MV-4-11 (cell line): ENCODE measurements at regions not wholly inside any gene's neighbourhood (a gene's known extent, or its start where the extent isn't known, plus 50 kb on each side); places are given as distances from the start of the nearest gene placed in this dataset.

Source experiments
- DNase-seq: peaks from one replicate; lab custom pipeline; 2025; lab: John Stamatoyannopoulos, UW

DNA sequence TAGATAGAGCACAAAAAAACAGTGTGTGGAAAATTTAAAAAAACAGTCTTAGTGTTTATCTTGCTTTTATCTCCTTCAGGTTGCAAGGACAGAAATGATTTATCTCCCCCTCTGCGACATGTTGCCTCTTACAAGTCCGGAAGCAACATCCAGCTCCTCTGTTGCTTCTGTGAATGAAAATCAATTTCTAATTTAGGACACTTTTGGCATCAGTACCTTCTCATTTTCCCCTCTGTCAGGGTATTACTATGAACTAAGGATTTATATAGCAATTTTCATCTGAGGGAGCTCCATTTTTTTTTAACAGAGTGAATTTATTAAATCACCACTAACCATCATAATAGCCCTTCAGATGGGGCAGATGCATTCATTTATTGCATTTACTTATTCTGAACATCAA, 116.6 kb upstream of the PLXNC1 start:
- DNase-seq = no peak

DNA sequence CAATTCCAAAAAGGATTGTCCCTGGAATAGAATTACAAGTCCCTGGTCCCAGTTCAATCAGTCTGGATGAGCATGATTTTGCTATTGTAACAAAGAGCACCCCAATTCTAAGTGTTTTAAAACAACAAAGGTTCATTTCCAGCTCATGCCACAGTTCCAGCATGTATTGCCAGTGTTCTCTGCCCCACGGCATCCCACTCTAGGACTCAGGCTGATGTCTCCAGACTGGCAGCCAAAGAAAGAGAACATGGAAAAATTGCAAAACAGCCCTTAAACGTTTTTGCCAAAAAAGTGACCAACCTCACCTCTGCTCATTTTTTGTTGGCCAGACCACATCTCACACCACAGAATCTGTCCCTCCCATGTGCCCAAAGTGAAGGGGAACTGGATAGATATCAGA, 116.0 kb upstream of the PLXNC1 start:
- DNase-seq = no peak

DNA sequence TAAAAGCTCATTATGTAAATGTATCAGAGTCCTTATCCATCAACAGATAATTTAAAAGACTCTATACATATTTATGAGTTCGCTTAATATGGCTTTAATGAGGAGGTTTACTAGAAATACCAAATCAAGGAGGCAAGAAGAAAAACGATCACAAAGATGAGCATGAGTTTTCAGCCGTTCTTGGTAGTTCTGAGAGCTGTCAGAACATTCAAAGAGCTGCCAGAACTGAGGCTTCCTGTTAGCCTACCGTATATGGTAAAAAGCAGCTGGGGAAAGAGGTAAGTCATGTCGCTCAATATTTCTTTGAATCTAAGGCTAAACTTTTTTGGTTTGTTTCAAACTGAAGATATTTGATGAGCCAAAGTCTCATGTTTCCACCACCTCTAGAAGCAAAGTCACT, 115.3 kb upstream of the PLXNC1 start:
- no peak for DNase-seq

DNA sequence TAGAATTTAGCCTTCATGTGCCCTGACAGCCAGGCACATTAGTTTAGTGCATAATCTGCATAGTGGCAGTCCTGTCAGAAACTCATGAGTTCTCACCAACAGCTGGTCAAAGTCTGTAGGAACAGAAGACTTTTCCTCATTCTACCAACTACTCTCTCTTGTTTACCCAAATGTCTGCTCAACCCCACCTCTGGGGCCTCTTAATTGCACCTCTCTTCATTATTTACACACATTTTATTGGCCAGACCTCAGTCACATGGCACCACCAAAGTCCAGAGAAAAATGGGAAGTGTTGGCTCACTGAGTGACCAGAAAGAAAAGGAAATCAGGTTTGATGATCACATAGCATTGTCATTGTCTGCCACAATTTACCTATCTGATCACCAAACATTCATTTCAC, 114.6 kb upstream of the PLXNC1 start:
- no peak for DNase-seq

DNA sequence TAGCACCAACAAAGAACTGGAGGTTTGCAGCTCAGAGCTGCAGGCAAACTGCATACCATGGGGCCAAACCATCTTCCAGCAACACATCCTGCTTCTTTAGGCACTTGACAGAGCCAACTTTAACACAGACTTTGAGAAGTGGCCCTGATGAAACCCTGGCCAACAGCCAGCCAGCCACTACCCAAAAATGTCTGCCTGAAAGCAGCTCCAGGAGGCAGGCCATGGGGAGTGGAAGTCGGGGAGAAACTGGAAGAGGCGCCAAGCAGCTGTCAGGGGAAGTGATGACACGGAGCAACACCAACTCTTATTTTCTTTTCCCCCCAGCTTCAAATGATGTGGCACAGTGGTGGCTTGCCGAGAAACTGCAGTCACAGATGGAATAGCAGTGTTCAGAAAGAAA, 110.9 kb upstream of the PLXNC1 start:
- peak; percentile 44 for DNase-seq

DNA sequence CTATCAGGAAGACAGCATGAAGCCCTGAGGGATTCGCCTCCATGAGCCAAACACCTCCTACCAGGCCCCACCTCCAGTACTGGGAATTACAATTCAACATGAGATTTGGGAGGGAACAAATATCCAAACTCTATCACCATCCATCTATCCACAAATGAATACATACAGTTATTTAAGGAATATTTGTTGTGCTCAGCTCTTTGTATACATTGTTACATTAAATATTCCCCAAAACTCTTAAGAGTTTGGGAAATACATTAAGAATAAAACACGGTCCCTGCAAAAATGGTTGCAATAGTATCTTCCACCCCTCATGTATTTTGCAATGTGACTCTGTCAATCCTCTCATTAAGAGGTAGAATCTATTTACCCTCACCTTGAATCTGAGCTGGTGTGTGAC, 109.8 kb upstream of the PLXNC1 start:
- DNase-seq = no peak

DNA sequence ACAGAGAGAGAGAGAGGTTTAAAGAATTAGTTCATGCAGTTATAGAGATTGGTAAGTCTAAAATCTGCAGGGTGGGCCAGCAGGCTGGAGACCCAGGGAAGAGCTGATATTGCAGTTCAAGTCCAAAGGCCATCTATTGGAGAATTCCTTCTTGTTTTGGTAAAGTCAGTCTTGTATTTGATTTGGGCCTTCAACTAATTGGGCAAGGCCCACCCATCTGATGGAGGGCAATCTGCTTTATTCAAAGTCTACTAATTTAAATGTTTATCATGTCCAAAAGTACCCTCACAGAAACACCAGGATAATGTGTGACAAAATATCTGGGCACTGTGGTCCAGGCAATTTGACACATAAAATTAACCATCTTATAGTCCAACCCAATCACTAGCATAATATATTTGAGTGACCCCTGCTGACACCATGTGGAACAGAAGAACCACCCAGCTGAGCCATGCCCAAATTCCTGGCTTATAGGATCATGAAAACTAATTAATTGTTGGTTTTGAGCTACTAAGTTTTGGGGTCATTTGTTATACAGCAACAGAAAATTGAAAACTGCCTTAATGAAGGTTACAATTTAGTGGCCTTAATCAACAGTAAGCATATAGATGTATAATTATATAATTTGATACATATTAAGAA, 109.1 kb upstream of the PLXNC1 start:
- no peak for DNase-seq

DNA sequence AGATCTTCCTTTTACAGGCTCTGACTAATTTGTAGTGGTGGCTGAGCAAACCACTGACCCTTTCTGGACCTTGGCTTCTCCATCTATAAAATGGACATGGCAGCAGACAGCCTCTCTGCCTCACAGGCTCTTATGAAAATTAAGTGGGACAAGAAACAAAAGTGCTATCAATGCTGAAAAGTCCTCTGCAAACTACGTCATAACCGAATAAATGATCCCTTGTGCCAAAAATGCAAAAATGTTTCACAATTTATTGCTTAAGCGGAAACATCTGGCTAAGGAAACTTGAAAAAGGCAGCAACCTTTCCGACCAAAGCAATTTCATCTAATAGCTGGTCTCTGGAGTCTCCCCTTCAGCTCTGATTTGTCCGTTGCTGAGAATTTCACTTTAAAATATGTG, 108.5 kb upstream of the PLXNC1 start:
- peak; percentile 92 for DNase-seq

DNA sequence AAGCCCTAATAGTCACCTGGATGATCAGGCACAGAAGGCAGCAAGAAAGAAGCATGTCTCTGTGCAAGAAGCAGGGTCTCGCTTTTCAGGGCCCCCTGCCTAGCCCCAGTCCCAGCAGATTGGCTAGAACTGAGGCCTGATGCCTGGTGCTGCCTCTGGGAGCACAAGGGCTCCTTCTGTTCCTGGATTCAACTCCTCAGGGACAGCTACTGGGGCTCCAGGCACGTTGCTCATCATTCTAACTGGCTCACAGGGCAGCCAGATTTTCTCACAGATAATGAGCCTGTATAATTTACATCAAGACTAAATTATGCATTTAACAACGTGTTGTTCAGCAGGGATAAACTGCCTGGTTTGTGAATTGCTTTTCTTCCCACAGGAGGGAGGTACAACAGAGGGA, 106.5 kb upstream of the PLXNC1 start:
- no peak for DNase-seq

DNA sequence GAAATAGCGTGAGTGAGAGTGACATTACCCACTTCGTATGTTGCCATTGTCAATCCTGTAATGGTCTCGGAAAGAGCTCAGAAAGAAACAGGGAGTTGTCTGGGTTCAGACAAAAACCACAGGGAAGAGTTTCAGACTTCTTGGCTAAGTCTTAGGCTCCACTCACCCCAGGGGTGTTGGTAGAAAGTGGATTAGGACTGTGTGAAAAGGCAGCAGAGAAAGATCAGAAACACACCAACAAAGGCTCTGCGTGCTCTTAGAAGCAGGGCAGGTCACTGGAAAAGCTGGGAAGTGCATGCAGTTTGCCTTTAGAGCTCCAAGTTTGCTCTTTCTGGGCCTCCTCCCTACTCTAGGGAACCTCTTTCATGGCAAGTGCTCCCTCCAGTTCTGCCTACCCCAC, 106.1 kb upstream of the PLXNC1 start:
- DNase-seq = no peak

DNA sequence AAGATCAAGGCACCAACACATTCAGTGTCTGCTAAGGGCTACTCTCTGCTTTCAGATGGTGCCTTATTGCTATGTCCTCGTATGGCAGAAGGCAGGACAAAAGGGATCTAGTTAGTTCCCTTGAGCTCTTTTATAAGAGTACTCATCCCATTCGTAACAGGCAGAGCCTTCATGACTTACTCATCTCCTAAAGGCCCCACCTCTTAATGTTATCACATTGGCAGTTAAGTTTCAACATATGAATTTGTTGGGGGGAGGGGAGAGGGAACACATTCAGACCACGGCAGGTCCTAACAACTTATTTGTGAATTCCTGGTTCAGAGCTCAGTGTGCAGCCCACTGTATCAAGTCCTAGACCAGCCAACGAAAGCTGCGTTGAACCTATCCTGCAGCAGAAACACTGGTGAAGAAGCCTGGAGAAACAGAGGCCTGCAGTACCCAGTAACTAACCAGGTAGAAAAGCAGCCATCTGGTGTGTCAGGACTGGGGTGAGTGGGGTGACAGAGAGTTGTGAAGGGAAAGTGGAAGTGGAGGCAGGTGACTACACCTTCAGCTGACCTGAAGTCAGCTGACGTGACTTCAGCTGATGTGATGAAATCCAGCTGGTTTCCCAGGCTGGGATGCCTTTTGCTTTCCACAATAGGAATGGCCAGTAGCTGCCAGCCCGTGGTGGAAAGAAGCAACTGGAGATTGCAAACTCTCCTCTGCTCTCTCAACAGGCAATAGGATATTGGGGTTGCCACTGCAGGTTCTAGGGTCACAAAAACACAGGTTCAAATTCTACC, 101.6 kb upstream of the PLXNC1 start:
- DNase-seq = peak; percentile 3

DNA sequence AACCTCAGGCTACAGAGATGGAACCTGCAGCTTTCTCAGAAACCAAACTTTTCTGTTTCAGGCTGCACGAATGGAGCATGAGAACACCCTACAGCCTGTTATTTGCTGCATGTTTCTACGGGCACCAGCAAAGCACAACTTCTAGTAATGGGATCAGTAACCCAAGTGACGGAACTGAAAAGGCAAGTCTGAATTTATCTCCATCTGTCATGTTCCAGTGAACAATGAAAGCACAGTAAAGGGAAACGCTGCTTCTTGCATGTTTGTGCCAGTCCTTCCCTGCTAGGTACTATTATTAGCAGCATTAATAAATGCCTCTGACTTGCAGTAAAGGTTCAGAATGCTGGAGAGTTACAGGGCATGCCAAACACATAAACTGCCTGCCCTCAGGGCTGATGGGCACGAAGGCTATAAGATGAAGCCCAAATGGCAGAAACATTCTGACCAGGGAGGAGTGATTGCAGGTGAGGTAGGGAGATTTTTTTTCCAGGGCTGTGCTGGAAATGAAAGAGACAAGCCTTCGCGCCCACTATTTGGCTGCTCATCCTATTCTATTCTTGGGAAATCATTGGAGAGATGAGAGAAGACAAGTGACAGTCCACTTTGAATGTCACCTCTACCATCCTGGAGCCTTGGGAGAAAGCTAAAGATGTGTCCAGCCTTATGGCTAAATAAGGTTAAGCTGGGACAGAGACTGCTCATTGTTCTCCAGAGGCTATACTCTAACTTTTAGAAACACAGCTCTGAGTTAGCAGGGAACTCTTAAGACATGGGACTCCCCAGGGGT, 100.4 kb upstream of the PLXNC1 start:
- DNase-seq = no peak

DNA sequence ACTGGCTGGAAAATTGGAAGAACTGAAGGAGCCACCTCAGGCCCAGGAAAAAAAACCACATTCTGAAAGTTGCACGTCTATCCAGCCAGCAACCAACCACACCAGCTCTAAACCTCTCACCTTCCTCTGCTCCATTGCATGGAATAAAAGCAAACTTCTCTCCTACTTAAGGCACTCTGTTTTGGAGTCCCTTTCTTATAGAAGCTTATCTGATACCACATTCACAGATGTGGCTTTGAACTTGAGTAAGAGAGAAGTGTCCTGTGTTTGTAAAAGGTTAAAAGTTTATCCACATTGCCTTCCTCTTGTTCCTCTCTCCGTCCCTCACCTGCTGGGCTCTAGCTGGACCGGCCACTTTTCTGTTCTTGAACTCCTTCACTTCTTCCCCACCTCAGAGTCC, 99.6 kb upstream of the PLXNC1 start:
- no peak for DNase-seq

DNA sequence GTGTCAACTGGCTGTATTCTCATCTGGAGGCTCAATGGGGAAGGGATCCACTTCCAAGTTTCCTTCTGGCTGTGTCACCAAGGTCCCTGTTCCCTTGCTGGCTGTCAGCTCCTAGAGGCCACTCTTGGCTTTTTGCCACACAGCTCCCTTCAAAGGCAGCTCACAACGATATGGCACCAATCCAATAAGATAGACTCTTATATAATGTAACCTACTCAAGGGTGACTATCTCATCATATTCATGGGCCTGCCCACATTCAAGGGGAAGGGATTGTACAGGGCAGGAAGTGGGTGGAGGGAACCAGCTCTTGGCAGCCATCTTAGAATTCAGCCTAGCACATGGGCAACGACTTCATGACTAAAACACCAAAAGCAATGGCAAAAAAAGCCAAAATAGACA, 98.7 kb upstream of the PLXNC1 start:
- no peak for DNase-seq

DNA sequence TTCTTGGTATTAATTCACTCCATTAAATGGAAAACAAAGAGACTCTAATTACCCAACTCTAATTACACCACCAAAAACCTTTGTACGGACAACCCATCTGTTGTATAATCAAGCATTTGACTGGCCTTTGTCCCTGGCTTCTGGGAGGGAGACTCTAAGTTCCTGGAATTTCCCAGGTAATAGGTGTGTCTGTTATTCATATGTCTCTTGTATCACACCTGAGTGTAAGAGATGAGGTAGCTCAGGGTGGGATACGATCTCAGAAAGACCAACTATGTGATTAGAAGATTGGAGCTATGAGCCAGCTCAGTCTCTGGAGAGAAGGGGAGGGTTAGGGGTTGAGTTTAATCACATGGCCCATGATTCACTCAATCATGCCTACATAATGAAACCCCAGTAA, 94.7 kb upstream of the PLXNC1 start:
- no peak for DNase-seq

DNA sequence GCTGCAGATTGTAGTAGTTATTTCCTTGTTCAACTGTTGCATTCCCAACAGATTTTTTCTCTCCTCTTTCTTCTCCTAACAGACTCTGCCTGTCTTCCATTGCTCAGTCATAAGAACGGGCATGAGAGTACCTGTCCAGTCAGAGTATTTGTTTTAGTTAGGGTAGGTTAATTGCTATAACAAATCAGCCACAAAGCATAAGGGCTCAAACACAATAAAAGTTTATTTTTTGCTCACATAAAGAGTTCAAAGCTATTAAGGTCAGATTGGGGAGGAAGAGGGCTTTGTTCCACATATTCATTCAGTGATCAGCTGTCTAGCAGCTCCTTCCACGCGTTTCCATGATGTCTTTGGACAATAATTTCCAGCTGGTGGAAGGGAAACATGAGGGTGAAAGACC, 92.8 kb upstream of the PLXNC1 start:
- DNase-seq = no peak

DNA sequence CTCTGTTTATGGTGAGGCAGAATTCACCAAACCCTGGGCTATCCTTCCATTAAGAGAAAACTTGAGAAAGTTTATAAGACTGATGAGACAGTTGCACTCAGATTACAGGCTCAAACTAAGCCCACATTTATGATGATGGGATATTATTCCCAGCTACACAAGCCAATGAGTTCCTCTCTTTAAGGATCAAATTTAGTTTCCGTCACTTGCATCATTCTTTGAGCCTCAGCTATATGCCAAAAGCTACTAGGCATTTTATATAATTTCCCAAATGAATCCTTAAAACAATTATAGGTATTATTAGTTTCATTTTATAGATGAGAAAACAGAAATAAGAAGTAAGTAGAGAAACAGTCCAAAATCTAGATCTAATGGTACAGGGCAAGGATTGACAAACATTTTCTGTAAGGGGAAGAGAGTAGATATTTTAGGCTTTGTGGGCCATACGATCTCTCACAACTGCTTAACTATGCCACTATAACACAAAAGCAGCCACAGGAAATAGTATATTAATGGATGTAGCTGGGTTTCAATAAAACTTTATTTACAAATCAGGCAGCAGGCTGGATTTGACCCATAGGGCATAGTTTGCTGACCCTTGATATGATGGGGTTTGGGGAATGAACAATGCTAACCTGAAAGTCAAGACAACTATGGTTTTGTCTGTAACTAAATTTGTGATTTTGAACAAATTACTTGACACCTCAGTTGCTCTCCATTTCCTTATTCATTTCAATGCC, 91.8 kb upstream of the PLXNC1 start:
- DNase-seq = no peak

DNA sequence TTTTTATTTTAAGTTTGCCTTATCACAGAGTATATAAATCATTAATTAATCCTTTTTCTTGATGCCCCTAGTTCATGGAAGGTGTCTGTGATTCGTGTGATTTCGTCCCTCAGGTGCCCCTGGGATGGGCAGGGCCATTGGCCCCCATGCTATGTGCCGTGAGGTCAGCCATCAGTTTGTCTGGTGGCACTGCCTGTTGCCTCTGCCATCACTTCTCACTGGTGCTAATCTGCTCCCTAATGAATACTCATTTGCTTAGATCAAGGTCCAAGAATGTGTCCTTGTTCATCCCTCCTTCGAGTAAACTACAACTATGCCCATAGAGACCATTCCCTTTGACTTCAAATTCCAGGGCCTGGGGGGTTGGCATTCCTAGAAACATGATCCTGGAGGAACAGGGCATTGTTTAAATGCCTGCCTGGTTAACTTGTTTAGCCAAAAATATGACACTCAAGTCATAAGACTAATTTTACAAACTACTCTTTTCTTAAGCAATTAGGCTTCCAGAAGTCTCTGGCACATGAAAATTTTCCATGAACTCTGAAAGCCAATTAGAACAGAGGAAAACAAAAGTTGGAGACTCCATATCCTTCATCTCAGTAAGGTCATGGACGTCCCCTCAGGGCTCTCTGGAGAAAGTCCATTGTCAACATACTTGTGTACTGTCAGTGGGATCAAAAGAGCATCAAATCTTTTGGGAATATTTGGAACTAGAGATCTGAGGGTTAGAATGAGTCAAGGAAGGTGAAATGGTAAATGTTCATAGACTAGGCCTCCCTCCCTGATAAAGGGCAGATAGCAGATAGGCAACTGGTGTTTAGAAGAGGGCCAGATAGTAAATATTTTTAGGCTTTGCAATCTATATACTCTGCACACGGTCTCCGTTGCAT, 90.9 kb upstream of the PLXNC1 start:
- no peak for DNase-seq

DNA sequence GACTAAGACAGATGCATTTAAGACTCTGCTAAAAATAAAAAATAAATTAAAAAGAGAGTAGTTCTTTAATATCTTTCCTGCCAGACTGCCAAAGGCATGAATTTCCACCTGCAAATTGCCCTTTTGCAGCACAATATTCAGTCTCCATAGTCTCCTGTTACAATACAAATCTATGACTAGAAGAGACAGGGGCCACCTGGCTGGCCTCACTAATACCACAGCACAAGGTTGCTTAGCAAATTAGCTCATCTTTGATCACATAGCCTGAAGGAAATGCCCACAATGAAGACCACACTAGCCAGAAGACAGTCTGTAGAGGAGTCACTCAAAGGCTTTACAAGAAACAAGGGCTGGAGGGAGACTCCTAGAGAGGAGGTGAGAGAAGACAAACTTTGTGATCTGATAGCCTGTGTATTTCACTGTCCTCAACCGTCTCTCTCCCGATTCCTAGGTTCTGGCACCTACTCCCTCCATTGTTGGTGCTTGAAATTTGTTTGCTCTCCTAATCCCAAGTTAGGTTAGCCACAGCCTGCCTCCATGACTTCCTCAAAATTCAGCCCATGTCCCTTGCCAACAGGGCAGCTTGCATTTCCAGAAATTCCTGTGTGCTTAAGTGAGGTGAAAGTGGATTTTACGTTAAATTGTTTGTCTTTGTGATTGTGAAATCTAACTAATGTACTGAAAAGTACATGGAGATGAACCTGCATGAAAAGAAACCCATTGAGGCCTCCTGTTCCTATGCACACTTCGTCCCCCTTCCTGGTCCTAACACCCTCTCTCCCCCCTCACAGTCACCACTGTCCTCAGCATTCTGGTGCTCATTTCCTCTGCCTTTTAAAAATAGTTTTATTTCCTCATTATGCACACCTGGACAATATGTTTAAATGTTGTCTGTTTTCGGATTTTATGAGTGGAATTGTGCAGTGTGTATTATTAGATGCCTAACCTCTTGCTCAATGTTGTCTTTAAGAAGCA, 88.7 kb upstream of the PLXNC1 start:
- no peak for DNase-seq

DNA sequence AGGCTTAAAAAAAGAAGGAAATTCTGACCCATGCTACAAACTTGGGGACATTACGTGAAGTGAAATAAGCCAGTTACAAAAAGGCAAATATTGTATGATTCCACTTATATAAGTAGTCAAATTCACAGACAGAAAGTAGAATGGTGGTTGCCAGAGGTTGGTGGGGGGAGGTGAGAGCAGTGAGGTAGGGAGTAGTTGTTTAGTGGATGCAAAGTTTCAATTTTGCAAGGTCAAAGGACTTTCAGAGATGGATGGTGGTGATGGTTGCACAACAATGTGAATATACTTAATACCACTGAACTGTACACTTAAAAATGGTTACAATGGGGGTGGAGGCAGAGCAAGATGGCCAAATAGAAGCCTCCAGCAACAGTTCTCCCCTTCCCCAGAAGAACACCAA, 86.2 kb upstream of the PLXNC1 start:
- DNase-seq = no peak
